ENCODE measurements at regions not wholly inside any gene's neighbourhood (a gene's known extent, or its start where the extent isn't known, plus 50 kb on each side); places are given as distances from the start of the nearest gene placed in this dataset.

DNA sequence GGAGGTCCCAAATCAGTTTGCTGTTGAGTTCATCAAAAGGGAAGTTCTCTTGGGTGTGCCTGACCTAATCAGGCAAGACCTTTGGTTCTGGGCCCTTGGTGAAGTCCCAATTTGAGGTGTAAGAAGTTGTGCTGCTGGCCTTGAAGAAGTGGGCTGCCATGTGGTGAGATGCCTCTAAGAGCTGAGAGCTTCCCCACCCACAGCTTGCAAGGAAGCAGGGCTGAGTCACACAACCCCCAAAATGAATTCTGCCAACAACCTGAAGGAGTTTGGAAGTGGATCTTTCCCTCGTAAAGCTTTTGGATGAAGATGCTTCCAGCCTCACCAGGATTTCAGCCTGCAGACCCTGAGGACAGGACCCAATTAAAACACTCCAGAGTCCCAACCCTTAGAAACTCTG is 129.3 kb upstream of the NSMCE3 start:
- H3K4me1 Mint-ChIP-seq, result peaks cover 6% of the 10 kb centered on the region
- H3K27me3 ChIP-seq, result no peaks in the 10 kb centered on the region
- no peak overlapping the region for H3K4me2 ChIP-seq
- no peaks in the 10 kb centered on the region for H3K4me1 ChIP-seq
- no peak overlapping the region for H3K9ac ChIP-seq
- no peaks in the 10 kb centered on the region for H3F3A ChIP-seq (ENCODE audit: low read depth)
- H4K20me1 ChIP-seq (ENCODE audit: low read depth), result no peaks in the 10 kb centered on the region
- H3K36me3 ChIP-seq, result no peaks in the 10 kb centered on the region
- H3K4me3 ChIP-seq, result no peak overlapping the region
- TF ChIP-seq, protein P1, sequence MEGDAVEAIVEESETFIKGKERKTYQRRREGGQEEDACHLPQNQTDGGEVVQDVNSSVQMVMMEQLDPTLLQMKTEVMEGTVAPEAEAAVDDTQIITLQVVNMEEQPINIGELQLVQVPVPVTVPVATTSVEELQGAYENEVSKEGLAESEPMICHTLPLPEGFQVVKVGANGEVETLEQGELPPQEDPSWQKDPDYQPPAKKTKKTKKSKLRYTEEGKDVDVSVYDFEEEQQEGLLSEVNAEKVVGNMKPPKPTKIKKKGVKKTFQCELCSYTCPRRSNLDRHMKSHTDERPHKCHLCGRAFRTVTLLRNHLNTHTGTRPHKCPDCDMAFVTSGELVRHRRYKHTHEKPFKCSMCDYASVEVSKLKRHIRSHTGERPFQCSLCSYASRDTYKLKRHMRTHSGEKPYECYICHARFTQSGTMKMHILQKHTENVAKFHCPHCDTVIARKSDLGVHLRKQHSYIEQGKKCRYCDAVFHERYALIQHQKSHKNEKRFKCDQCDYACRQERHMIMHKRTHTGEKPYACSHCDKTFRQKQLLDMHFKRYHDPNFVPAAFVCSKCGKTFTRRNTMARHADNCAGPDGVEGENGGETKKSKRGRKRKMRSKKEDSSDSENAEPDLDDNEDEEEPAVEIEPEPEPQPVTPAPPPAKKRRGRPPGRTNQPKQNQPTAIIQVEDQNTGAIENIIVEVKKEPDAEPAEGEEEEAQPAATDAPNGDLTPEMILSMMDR (IDR thresholded peaks at IDR 0.05), result no peak
- TF ChIP-seq EZH2 (IDR thresholded peaks at IDR 0.05), result no peak
- no peak for TF ChIP-seq EZH2phosphoT487 (IDR thresholded peaks at IDR 0.05)
- no peaks in the 10 kb centered on the region for H3K79me2 ChIP-seq (ENCODE audit: low read depth)
- no peak overlapping the region for H3K27ac ChIP-seq
- H3K9me3 ChIP-seq (ENCODE audit: low read depth), result no peaks in the 10 kb centered on the region
- no peak for DNase-seq (ENCODE audit: low spot score)
- H3K27ac Mint-ChIP-seq, result no peak overlapping the region
- H3K4me3 Mint-ChIP-seq, result no peak overlapping the region
- H3K9me3 Mint-ChIP-seq, result peaks cover 2% of the 10 kb centered on the region
- H2AFZ ChIP-seq (replicated peaks), result no peak overlapping the region
- H3K27me3 Mint-ChIP-seq (ENCODE audit: insufficient read depth, low read depth), result peaks cover 2% of the 10 kb centered on the region
- H3K36me3 Mint-ChIP-seq, result peaks cover 2% of the 10 kb centered on the region

DNA sequence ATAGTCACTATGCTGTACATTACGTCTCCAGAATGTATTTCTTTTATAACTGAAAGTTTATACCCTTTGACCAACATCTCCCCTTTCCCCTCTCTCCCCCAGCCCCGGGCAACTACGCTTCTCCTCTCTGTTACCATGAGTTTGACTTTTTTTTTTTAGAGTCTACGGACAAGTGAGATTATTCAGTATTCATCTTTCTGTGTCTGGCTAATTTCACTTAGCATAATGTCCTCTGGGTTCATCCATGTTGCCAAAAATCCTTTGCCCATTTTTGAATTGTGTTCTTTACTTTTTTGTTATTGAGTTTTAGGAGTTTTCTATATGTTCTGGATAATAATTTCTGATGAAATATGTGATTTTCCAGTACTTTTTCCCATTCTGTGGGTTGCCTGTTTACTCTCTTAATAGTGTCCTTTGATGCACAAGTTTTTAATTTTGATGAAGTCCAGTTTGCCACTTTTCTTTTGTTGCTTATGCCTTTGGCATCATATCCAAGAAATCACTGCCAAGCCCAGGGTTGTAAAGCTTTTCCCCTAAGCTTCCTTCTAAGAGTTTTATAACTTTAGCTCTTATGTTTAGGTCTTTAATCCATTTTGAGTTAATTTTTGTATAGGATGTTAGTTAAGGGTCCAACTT is 126.7 kb upstream of the NSMCE3 start:
- Histone ChIP-seq H3K4me3 (no peak overlapping the region), H2AFZ (replicated peaks) (no peak overlapping the region), H3F3A (ENCODE audit: low read depth) (no peaks in the 10 kb centered on the region), H4K20me1 (ENCODE audit: low read depth) (no peaks in the 10 kb centered on the region), H3K9ac (no peak overlapping the region), H3K36me3 (no peaks in the 10 kb centered on the region), H3K27ac (no peak overlapping the region), H3K79me2 (ENCODE audit: low read depth) (no peaks in the 10 kb centered on the region), H3K27me3 (no peaks in the 10 kb centered on the region), H3K4me2 (no peak overlapping the region), H3K4me1 (no peaks in the 10 kb centered on the region), H3K9me3 (ENCODE audit: low read depth) (no peaks in the 10 kb centered on the region)
- Mint-ChIP-seq H3K36me3 (peaks cover 2% of the 10 kb centered on the region), H3K4me3 (no peak overlapping the region), H3K27me3 (ENCODE audit: insufficient read depth, low read depth) (peaks cover 2% of the 10 kb centered on the region), H3K27ac (no peak overlapping the region), H3K9me3 (peaks cover 13% of the 10 kb centered on the region), H3K4me1 (peaks cover 3% of the 10 kb centered on the region)
- TF ChIP-seq, protein P1 (IDR thresholded peaks at IDR 0.05), result no peak
- TF ChIP-seq EZH2 (IDR thresholded peaks at IDR 0.05) (no peak), EZH2phosphoT487 (IDR thresholded peaks at IDR 0.05) (no peak)
- no peak for DNase-seq (ENCODE audit: low spot score)

DNA sequence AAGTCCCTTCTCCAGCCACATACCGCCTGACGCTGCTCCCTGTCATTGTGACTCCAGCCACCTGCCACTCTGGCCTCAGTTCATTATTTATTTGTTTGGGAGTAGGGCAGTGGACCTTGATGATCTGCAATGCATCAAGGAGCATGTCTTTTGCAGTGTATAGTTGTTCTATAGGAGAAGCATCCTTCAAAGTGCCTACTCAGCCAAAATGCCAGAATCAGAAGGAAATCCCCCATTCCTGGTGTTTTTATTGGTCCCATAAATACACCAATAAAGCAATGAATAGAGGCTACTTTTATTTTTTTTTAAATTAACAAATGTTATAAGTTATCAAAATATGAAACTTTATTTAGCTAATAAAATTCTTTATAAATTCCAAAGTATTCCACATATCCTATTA is 123.8 kb upstream of the NSMCE3 start:
- Histone ChIP-seq H3K4me1 (no peaks in the 10 kb centered on the region), H3K36me3 (no peaks in the 10 kb centered on the region), H3K4me2 (no peak overlapping the region), H3K4me3 (no peak overlapping the region), H4K20me1 (ENCODE audit: low read depth) (no peaks in the 10 kb centered on the region), H3K27ac (no peak overlapping the region), H3K27me3 (no peaks in the 10 kb centered on the region), H3K79me2 (ENCODE audit: low read depth) (no peaks in the 10 kb centered on the region), H2AFZ (replicated peaks) (no peak overlapping the region), H3K9ac (no peak overlapping the region), H3K9me3 (ENCODE audit: low read depth) (no peaks in the 10 kb centered on the region), H3F3A (ENCODE audit: low read depth) (no peaks in the 10 kb centered on the region)
- Mint-ChIP-seq H3K27me3 (ENCODE audit: insufficient read depth, low read depth) (no peaks in the 10 kb centered on the region), H3K27ac (no peak overlapping the region), H3K4me1 (no peaks in the 10 kb centered on the region), H3K9me3 (peaks cover 13% of the 10 kb centered on the region), H3K4me3 (no peak overlapping the region), H3K36me3 (peaks cover 2% of the 10 kb centered on the region)
- TF ChIP-seq, protein P1 (IDR thresholded peaks at IDR 0.05), result no peak
- no peak for TF ChIP-seq EZH2 (IDR thresholded peaks at IDR 0.05)
- no peak for TF ChIP-seq EZH2phosphoT487 (IDR thresholded peaks at IDR 0.05)
- no peak for DNase-seq (ENCODE audit: low spot score)
